HG02571 (cell line): ENCODE measurements at regions not wholly inside any gene's neighbourhood (a gene's known extent, or its start where the extent isn't known, plus 50 kb on each side); places are given as distances from the start of the nearest gene placed in this dataset.

Experiments
- ATAC-seq: cut with Tn5 transposase; IDR thresholded peaks from one replicate; pipeline ENCODE4 v1.9.1; 2021; ENCODE audit warnings: mild to moderate bottlenecking, moderate library complexity; ENCODE audit not compliant: unreplicated experiment

DNA sequence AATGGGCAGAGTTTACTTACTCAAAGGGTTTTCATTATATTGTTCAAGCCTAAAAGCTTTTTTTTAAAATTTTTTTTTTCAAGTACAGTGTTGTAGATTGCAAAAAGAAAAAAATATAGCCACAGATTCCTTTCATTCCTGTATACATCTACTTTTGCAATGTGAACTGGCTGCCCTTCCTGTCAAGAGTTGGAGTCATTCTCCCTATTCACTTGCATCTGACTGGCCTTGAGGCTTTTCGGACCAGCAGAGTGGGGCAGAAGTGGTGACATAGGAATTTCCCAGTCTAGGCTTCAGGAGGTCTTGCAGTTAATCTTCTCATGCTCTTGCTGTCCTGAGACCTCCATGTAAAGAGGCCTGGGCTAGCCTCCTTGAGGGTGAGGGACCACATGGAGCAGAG, 218.3 kb upstream of the CFAP20DC start:
- no peak for ATAC-seq

- no peak for ATAC-seq
These were observed 217.2 kb upstream of the CFAP20DC start for GRCh38 chr3:59267021-59267420.

- no peak for ATAC-seq
These were observed 216.7 kb upstream of the CFAP20DC start for GRCh38 chr3:59266551-59266950.

GRCh38 chr3:59265566-59265965, 215.7 kb upstream of the CFAP20DC start:
- no peak for ATAC-seq

GRCh38 chr3:59264366-59264765, 214.5 kb upstream of the CFAP20DC start:
- ATAC-seq: no peak

- no peak for ATAC-seq
These were observed 213.3 kb upstream of the CFAP20DC start for GRCh38 chr3:59263152-59263551.

GRCh38 chr3:59262076-59262498, 212.3 kb upstream of the CFAP20DC start:
- ATAC-seq: peak; percentile 85

- no peak for ATAC-seq
These were observed 211.2 kb upstream of the CFAP20DC start for GRCh38 chr3:59261009-59261408.

GRCh38 chr3:59258550-59259260, 208.9 kb upstream of the CFAP20DC start:
- no peak for ATAC-seq

GRCh38 chr3:59257506-59257905, 207.7 kb upstream of the CFAP20DC start:
- ATAC-seq: no peak

GRCh38 chr3:59256230-59256629, 206.4 kb upstream of the CFAP20DC start:
- ATAC-seq: no peak

- no peak for ATAC-seq
These were observed 205.2 kb upstream of the CFAP20DC start for GRCh38 chr3:59254976-59255375.

- no peak for ATAC-seq
These were observed 204.6 kb upstream of the CFAP20DC start for GRCh38 chr3:59254433-59254832.

- ATAC-seq: no peak
These were observed 203.7 kb upstream of the CFAP20DC start for GRCh38 chr3:59253523-59253922.

GRCh38 chr3:59251869-59252268, 202.0 kb upstream of the CFAP20DC start:
- no peak for ATAC-seq

GRCh38 chr3:59250600-59250999, 200.8 kb upstream of the CFAP20DC start:
- no peak for ATAC-seq

DNA sequence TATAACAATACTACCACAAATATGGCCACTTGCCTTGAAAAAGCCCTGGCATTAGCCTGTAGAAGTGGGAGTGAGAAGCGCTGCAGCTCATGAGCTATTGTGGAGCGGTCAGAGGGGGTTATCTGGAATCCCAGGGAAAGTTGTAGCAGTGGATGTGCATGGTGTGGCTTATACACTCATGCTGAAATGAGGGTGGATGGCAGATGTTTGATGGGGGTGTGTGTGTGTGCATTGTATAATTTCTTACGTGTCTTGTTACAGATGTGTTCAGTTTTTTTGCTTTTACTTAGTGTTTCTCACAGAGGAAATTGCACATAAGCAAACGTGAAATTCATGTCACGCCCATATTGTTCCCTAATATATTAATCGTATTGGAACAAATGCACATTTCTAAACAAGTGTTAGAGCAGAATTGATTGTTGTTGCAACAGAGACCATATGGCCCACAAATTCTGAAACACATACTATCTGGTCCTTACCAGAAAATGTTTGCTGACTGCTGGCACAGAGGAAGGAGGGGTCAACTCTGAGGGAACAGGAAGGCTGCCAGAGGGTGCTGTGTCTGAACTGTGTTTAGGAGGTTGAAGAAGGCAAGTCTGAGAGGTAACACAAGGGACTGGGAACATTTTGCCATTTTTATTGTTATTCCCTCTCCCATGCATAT, 200.0 kb upstream of the CFAP20DC start:
- no peak for ATAC-seq

GRCh38 chr3:59249004-59249403, 199.2 kb upstream of the CFAP20DC start:
- ATAC-seq: no peak

DNA sequence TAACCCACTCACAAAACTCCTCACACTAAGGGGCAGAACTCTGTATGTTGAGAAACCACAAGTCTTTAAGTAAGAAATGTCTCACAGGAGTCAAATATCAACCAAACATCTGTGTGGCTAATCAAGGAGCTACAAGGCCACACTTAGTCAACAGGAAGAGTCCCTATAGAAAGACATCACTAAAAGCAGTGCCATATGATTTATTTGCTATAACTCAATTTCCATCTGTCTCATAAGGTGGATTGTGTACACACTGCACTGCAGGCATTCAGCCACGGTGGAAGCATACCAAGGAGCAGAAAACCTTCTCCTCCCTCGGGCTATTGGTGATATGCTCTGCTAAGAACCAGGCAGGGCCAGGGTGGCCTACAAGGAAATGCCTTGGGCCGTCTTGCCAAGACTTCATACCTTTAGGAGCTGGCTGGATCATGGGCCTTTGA, 197.6 kb upstream of the CFAP20DC start:
- no peak for ATAC-seq

GRCh38 chr3:59246719-59247401, 197.0 kb upstream of the CFAP20DC start:
- no peak for ATAC-seq

- no peak for ATAC-seq
These were observed 196.2 kb upstream of the CFAP20DC start for GRCh38 chr3:59245859-59246501.
